ENCODE measurements at regions not wholly inside any gene's neighbourhood (a gene's known extent, or its start where the extent isn't known, plus 50 kb on each side); places are given as distances from the start of the nearest gene placed in this dataset.

GRCh38 chr9:92177591-92177990, 62.4 kb upstream of the SPTLC1 start:
- Histone ChIP-seq H3K27me3 (no peaks in the 10 kb centered on the region), H3K4me1 (no peaks in the 10 kb centered on the region), H3K36me3 (no peaks in the 10 kb centered on the region), H3K27ac (no peak overlapping the region), H3K4me3 (no peak overlapping the region), H3K9me3 (peaks cover 0 to 19% (median 0%) of the 10 kb centered on the region in 12 donors)
- intact Hi-C loops (cut with DNase I): no loop called here
- ATAC-seq (no peak), DNase-seq (no peak)
- 92 to 96% (median 93%) methylated on average over 4 to 5 of the region's 5 CpGs for WGBS, 4 donors
- no peak for TF ChIP-seq POLR2A (IDR thresholded peaks at IDR 0.05)
- TF ChIP-seq CTCF (IDR thresholded peaks at IDR 0.05): no peak

GRCh38 chr9:92176800-92177185, 61.6 kb upstream of the SPTLC1 start:
- Histone ChIP-seq H3K27me3 (no peaks in the 10 kb centered on the region), H3K27ac (no peak overlapping the region), H3K9me3 (peaks cover 0 to 16% (median 0%) of the 10 kb centered on the region in 12 donors), H3K4me1 (no peaks in the 10 kb centered on the region), H3K36me3 (no peaks in the 10 kb centered on the region), H3K4me3 (no peak overlapping the region)
- DNase-seq: no peak
- no peak for ATAC-seq
- 89 to 98% (median 92%) methylated on average over 5 of the region's 5 CpGs for WGBS, 4 donors
- intact Hi-C loops (cut with DNase I): no loop called here
- TF ChIP-seq CTCF (IDR thresholded peaks at IDR 0.05) (no peak), POLR2A (IDR thresholded peaks at IDR 0.05) (no peak)

- no peaks in the 10 kb centered on the region for H3K27me3 ChIP-seq
- H3K36me3 ChIP-seq: no peaks in the 10 kb centered on the region
- TF ChIP-seq CTCF (IDR thresholded peaks at IDR 0.05): no peak
- no peak for TF ChIP-seq POLR2A (IDR thresholded peaks at IDR 0.05)
- H3K4me1 ChIP-seq: peaks cover 0 to 4% (median 0%) of the 10 kb centered on the region in 12 donors
- H3K9me3 ChIP-seq: peaks cover 0 to 11% (median 0%) of the 10 kb centered on the region in 12 donors
- H3K27ac ChIP-seq: no peak overlapping the region
- ATAC-seq (no peak), DNase-seq (no peak)
- intact Hi-C loops (cut with DNase I): no loop called here
- H3K4me3 ChIP-seq: no peak overlapping the region
- 83 to 87% (median 86%) methylated on average over 8 to 9 of the region's 9 CpGs for WGBS, 4 donors
Measured at GRCh38 chr9:92176068-92176799, 61.0 kb upstream of the SPTLC1 start.

- intact Hi-C loops (cut with DNase I): no loop called here
- TF ChIP-seq POLR2A (IDR thresholded peaks at IDR 0.05): no peak
- TF ChIP-seq CTCF (IDR thresholded peaks at IDR 0.05): no peak
- peaks cover 0 to 11% (median 0%) of the 10 kb centered on the region in 12 donors for H3K9me3 ChIP-seq
- WGBS, 4 donors: 83 to 94% (median 87%) methylated on average over 1 to 2 of the region's 2 CpGs; no CpG with 5 or more reads in 1 of the 4 donors
- H3K27ac ChIP-seq: no peak overlapping the region
- H3K4me3 ChIP-seq: no peak overlapping the region
- DNase-seq (no peak), ATAC-seq (no peak)
- no peaks in the 10 kb centered on the region for H3K36me3 ChIP-seq
- H3K27me3 ChIP-seq: no peaks in the 10 kb centered on the region
- peaks cover 0 to 8% (median 0%) of the 10 kb centered on the region in 12 donors for H3K4me1 ChIP-seq
Measured at GRCh38 chr9:92175441-92175840, 60.2 kb upstream of the SPTLC1 start.

All from heart left ventricle (tissue), 16 donors.